G401 (cell line): ENCODE measurements at regions not wholly inside any gene's neighbourhood (a gene's known extent, or its start where the extent isn't known, plus 50 kb on each side); places are given as distances from the start of the nearest gene placed in this dataset.

Experiments
- DNase-seq: peaks from one replicate; pipeline ENCODE4 v3.0.0-alpha.2; 2015; ENCODE audit warnings: low spot score
- in situ Hi-C: cut with HindIII; loops from 2 replicates; pipeline ENCODE4 v1.10.0; 2016; ENCODE audit warnings: low sequenced_read_pairs, mixed read lengths

DNA sequence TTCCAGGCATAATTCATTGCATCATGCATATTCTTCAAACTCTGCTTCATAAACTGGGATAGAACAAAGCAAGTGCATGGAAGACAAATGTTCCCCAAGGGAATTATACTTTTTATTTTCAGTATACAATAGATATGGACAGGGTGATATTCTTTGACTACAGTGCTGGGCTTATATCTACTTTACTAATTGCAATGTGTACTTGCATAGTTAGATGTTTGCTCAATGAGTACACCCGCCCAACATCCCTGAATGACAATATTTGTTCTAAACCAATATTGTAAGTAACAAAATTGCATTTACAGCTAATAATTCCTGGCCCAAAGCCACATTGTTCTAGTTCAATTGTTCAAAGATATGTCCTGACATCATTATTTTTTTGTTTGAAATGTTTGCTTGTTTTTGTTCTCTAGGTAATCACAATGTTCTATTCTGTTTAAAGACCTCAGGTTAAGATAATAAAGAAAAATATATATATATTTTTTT lies 171.4 kb downstream of the PTN start:
- DNase-seq: no peak
- in situ Hi-C loops: no loop called here

DNA sequence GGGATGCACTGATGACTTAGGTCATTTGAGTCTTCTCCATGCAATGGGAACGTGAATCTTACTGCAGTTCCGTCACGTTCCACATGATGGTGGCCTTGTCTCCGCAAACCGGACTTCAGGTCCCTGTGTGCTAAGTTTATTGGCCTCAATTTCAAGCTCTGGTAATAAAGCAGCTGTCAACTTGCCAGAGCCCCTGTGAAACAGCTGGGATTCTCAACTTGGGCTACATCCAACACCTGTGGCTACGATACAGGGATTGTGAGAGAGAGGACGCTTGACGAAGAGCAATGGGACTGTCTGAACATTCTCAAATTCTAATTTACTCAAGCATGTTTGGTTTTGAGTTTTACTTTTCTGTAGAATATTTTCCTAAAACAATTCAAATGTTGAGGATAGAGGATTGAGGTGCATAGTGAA lies 174.2 kb downstream of the PTN start:
- in situ Hi-C loops: no loop called here
- peak; percentile 49 for DNase-seq

DNA sequence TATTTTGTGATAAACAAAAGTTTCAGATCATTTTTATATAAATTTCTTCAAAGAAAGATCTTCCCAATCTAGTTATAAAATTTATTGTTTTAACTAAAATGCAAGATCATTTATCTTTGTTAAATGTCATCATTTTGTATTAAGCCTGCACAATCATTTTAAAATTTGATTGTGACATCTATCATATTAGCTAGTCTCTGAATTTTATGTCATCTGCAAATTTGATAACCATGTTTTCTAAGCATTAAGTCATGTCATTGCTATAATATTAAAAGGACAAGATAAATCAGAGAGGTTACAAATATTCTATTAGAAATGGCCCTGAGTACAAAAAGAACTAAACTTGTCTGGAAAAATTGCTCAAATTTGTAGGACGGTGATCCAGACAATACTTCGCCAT lies 175.9 kb downstream of the PTN start:
- in situ Hi-C loops: no loop called here
- no peak for DNase-seq

DNA sequence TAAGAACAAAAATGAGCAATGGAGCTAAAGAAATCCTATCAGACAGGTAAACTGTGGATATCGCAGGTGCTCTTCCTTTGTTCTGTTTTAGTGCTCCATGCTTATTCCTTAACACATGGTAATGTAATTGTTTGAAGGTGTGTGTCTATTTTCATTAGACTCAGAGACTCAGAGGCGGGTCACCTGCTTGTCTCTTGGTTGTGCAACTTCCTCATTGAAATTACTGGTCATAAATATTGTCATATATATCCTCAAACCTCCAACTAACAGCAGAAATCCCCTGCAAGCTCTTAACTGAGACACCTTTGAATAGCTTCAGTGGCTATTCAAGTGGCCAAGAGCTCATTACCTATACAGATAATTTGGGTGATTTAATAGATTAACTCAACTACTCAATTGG lies 177.2 kb downstream of the PTN start:
- in situ Hi-C loops: no loop called here

DNA sequence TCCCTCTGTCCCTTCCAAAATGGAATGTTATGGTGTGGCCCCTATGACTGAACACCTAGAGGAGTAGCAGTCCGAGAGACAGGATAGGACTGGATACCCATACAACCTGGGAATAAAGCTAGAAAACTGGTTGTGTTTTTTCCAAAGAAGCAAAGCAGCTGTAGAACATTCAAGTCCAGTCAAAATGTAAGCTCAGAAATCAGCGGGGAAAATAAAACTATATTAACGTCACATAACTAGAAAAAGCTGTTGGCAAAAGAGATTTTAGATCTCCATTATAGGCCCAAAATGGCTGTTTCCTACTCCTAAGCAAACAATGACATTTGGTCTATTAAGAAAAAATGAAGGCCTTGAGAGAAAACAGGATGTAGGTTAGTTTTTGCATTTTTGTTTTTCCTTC lies 177.7 kb downstream of the PTN start:
- DNase-seq: no peak
- in situ Hi-C loops: no loop called here

More for the DNA sequence above, 177.2 kb downstream of the PTN start:
- no peak for DNase-seq

DNA sequence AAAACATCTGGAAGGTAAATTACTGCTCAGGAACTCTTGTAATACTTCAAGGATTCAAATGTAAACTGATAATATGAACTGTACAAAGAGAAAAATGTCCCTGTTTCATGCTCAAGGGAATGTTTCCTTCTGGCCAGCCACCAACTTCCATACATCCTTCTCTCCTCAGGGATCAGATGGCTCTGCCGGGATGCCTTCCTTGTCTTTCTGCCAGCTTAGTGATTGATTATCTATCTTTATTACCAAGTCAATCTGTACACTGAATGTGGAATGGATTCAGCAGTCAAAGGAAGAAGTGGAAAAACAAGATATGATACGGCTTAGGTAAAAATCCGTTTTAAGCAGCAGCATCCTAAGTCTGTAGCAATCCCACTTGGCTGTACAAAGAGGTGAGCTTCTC lies 178.3 kb downstream of the PTN start:
- in situ Hi-C loops: no loop called here
- DNase-seq: no peak

DNA sequence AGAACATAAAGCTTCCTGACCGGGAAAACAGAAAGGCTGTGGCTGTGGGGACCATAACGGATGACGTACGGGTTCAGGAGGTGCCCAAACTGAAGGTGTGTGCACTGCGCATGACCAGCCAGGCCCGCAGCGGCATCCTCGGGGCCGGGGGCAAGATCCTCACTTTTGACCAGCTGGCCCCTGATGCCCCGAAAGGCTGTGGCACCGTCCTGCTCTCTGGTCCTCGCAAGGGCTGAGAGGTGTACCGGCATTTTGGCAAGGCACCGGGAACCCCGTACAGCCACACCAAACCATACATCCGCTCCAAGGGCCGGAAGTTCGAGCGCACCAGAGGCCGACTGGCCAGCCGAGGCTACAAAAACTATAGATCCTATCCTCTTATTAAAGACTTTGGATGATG lies 179.3 kb downstream of the PTN start:
- DNase-seq: no peak

DNA sequence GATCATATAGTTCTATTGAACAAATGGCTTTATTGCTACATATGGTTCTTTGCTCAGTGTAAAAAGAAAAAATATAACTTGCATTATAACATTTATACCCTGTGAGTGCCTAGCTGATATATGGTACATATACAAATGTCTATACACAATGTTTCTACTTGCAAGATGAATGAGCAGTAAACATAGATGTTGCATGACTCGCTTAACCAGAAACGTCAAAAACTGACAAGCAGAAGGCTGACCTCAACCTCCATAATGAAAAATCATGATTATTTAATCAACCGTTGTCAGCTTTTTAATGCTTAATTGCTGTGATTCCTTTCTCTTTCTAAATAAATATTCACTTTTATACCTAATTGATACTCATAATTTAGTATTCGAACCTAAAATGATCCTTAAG lies 183.3 kb downstream of the PTN start:
- DNase-seq: no peak
- in situ Hi-C loops: no loop called here

More for the DNA sequence above, 179.3 kb downstream of the PTN start:
- in situ Hi-C loops: no loop called here

DNA sequence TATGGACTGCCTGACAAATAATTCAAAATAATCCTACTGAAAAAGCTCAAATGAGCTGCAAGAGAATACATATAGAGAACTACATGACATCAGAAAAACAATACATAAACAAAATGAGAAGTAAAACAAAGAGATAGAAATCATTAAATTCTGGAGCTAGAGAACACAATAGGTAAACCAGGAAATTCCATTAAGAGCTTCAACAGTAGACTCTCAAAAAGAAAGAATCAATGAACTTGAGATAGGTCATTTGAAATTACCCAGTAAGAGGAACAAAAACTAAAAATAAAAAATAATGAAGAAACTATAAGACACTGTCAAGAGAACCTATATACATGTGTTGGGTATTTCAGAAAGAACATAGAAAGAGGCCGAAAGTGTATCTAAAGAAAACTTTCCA lies 186.3 kb downstream of the PTN start:
- no peak for DNase-seq
- in situ Hi-C loops: no loop called here

DNA sequence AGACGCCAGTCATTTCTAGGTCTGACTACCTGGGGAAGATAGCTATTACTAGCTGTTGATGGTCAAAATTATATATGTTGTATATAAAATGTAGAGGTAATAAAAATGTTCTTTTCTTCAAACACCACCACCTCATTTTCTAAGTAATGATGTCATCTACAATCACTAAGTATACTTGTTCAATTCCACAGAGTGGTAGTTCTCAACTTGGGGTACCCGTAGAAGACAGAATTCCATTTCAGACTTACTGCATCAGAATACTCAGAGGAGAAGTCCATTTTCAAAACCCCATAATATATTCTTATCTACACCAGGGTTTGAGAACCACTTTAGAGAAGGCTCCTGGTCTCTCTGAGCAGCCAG lies 191.9 kb downstream of the PTN start:
- no peak for DNase-seq
- in situ Hi-C loops: no loop called here

DNA sequence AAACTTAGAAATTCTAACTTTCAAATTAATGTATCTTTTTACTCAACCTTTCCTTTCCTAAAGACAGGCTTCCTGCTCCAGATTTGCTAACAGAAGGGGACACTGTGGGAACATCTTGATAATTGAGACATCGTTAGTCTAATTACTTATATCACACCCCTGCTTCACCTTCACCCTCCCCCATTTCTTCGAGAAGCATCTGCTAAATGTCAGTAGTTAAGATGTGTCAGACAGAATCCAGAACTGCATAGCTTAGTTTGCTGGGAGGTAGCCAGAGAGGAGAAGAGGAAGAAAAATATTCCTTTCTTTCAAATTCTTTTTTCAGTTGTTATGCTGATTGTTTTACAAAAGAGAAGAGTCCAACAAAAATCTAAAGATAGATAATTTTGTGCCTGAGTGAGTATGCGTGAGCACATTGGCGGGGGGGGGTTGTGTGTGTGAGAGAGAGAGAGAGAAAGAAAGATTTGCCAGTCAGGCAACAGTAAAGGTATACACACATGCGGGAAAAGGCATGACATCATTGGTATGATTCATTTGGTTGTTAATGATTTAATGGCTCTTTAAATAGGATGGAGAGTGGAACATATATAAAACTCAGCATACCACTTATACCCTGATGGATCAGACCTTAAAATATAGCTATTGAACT lies 192.4 kb downstream of the PTN start:
- no peak for DNase-seq
- in situ Hi-C loops: no loop called here

DNA sequence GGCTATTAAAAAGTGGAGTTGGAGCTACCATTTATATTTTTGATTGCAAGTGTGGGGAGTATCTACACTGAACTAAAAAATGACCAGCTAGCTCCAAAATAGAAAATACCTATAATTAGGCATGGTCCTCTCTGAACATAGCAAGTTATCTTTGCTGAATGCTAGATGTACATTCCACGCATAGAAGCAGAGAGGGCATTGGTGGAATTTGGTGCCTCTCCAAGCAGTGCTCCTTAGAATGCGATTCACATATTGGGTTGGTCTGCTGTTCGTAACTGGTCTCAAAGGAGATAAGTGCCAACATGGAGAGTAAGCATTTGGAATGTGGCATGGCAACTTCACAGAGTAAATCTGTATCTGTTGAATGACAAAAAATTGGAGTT lies 196.2 kb downstream of the PTN start:
- in situ Hi-C loops: no loop called here

DNA sequence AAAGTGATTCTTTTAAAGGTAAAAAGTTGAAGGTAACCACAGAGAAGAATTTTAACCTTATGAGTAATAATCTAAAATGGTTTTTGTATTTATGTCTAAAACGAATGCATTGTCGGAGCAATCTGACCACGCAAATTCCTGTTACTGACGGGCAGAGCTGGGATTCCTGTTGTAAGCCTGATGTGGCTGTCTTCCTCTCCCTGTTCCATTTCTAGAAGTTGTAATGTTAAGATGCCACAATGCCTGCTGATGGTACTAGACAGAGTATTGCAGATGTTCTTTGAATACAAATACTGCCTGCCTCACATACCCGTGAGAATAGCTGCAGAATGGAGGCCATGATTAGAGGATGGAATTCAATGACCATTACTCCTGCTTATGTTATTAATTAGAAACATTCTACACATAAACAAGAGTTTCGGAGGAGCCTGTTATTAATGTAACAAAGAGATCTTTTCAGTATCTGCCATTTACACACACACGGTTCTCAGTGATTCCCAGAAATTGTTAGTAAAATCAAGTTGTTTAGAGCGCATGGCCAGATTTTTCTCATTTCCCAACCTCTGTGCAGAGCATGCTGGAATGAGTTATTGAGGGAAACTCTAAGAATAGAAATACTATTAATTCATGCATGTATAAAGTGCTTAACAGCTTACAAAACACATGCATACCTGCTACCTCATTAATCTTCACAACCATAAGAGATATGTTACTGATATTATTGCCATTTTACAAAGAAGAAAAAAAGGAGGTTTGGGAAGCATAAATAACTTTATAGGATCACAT lies 196.8 kb downstream of the PTN start:
- in situ Hi-C loops: no loop called here
- no peak for DNase-seq

More for the DNA sequence above, 196.2 kb downstream of the PTN start:
- DNase-seq: no peak

DNA sequence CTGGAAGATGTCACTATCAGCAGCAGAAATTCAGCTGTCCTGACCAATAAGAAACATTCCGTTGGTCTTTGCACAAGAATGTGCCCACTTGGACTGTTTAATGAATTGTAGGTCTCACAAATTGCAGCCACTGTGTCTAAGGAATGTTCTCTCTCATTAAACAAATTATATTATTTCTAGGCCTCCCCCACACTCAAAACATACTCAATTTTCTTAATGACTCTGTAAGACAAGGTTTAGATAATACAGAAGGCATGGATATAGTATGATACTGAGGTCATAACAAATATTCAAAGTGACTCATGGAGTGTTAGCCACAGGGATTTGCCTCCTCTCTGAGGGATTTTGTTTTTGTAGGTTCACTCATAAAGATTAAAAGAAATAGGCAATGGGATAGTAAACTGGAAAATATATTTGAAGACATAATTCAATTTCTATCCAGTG lies 197.5 kb downstream of the PTN start:
- in situ Hi-C loops: no loop called here
- DNase-seq: no peak

DNA sequence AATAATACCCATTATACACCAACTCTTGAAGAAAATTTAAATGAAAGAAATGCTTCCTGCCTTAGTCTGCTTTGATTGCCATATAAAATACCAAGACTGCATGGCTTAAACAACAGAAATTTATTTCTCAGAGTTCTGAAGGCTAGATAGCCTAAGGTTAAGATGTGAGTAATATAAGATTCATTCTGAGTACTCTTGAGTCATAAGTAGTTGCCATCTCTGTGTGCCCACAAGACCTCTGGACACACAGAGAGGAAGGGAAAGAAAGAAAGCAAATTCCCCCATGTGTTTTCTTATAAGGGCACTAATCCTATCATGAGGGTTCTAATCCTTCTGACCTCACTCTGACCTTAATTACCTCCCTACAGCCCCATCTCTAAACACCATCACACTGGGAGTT lies 201.2 kb downstream of the PTN start:
- in situ Hi-C loops: no loop called here
- no peak for DNase-seq

DNA sequence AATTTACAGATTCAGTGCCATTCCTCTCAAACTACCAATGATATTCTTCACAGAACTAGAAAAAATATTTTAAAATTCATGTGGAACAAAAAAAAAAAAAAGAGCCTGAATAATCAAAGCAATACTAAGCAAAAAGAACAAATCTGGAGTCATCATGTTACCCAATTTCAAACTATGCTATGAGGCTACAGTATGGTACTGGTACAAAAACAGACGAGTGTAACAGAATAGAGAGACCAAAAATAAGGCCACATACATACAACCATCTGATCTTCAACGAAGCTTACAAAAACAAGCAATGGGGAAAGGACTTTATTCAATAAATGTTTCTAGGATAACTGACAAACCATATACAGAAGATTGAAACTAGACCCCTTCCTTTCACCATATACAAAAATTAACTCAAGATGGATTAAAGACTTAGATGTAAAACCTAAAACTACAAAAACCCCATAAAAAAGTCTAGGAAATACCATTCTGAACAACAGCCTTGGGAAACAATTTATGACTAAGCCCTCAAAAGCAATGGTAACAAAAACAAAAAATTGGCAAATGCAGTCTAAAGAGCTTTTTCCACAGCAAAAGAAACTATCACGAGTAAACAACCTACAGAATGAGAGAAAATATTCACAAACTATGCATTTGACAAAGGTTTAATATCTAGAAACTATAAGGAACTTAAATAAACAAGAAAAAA lies 207.7 kb downstream of the PTN start:
- in situ Hi-C loops: no loop called here

DNA sequence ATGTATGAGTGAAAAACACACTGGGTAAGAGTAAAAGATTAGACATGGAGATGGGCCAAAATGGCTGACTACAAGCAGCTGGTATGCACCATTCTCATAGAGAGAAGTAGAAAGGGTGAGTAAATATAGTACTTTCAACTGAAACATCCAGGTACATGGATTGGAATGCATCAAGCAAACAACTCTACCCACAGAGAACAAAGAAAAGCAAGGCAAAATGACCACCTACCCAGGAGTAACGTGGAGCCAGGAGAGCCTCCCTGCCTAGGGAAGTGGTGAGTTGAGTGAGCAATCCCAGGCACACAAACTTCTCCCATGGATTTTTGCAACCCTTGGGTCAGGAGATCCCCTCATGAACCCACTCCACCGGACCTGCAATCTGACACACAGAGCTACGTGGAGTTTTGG lies 212.8 kb downstream of the PTN start:
- in situ Hi-C loops: no loop called here
- DNase-seq: no peak

More for the DNA sequence above, 207.7 kb downstream of the PTN start:
- DNase-seq: no peak

DNA sequence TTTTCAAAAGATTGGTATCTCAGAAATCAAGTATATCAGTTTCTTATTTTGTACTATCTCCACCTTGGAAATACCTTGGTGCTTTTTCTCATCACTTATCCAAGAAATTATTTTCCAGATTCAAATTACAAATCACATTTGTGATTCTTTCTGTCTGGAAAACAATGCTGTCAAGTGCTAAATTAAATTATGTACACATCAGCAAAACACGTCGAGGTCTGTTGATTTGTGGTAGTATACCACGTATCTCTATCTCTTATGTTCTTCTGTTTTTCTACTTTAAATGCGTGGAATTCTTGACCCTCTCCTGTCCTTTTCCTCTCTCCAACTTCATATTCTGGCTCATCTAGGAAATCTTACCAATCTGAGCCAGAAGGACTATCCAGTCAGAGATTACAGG lies 214.5 kb downstream of the PTN start:
- in situ Hi-C loops: no loop called here
- no peak for DNase-seq

DNA sequence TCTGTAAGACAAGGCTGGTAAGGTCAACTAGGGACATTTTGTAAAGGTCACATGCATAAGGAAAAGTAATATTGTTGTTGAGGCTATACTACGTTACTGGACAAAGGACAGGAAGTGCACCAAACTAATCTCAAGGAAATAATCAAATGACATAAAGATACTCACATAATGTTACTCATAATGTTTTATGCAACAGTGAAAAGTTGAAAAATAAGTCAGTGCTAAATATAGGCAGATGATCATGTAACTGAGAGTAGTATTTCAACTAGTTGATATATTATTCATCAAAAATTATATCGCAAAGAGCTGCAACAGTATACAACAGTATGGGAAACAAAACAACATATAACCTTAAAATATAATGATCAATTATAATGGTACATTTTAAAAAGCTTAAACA lies 215.7 kb downstream of the PTN start:
- in situ Hi-C loops: no loop called here
- DNase-seq: no peak

DNA sequence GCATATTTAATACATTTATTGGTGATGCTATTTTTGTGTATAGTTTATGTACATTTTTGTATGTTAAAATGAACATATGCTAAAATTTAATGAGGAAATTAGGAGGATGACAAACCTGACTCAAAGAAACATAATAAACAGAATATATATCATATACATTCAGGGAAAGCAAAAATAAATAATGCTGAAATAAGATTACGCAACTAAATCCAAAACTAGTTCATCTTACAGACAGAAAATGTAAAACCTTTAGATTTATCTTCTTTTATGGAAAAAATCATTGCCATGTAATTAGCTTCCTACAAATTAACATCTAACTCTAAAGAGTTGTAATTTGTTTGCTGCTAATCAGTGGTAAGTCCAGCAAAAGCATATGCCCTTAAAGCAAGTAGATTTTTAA lies 216.5 kb downstream of the PTN start:
- in situ Hi-C loops: no loop called here
- no peak for DNase-seq
